Suprapubic skin (tissue), 3 donors: ENCODE measurements at regions not wholly inside any gene's neighbourhood (a gene's known extent, or its start where the extent isn't known, plus 50 kb on each side); places are given as distances from the start of the nearest gene placed in this dataset.

Experiments
- POLR2A ChIP-seq, 2 donors: fragments of 450-650 bp; IDR thresholded peaks; one replicate each; pipeline ENCODE4 v1.6.1; 2017; ENCODE audit warnings: antibody characterized with exemption in 2 of 2, mild to moderate bottlenecking in 2 of 2, moderate library complexity in 2 of 2
- TF ChIP-seq, protein P1 (sequence below), 2 donors: fragments of 200-600 bp in 1 of 2; fragments of 450-650 bp in 1 of 2; sonication (generic) in 1 of 2; IDR thresholded peaks; one replicate each; pipeline ENCODE4 v1.5.1; 2016 to 2019; ENCODE audit warnings: antibody characterized with exemption in 2 of 2, mild to moderate bottlenecking in 1 of 2, moderate library complexity in 1 of 2

DNA sequence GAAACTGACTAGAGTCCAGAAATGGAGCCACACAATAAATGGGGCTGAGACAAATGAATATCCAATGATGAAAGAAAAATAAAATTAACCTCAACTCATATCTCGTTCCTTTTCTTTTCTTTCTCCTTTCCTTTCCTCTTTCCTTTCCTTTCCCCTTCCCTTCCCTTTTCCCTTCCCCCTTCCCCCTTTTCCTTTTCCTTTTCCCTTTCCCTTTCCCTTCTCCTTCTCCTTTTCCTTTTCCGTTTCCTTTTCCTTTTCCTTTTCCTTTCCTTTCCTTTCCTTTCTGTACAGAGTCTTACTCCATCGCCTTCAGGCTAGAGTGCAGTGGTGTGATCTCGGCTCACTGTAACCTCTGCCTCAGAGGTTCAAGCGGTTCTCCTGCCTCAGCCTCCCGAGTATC is 146.3 kb downstream of the RTL9 start:
- TF ChIP-seq, protein P1, sequence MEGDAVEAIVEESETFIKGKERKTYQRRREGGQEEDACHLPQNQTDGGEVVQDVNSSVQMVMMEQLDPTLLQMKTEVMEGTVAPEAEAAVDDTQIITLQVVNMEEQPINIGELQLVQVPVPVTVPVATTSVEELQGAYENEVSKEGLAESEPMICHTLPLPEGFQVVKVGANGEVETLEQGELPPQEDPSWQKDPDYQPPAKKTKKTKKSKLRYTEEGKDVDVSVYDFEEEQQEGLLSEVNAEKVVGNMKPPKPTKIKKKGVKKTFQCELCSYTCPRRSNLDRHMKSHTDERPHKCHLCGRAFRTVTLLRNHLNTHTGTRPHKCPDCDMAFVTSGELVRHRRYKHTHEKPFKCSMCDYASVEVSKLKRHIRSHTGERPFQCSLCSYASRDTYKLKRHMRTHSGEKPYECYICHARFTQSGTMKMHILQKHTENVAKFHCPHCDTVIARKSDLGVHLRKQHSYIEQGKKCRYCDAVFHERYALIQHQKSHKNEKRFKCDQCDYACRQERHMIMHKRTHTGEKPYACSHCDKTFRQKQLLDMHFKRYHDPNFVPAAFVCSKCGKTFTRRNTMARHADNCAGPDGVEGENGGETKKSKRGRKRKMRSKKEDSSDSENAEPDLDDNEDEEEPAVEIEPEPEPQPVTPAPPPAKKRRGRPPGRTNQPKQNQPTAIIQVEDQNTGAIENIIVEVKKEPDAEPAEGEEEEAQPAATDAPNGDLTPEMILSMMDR (IDR thresholded peaks at IDR 0.05) = no peak
- TF ChIP-seq POLR2A (IDR thresholded peaks at IDR 0.05) = no peak
